ENCODE measurements at regions not wholly inside any gene's neighbourhood (a gene's known extent, or its start where the extent isn't known, plus 50 kb on each side); places are given as distances from the start of the nearest gene placed in this dataset.

- no peak overlapping the region for H3K4me3 ChIP-seq (ENCODE audit: low read depth, low read length)
- DNase-seq (ENCODE audit: low read depth) = no peak
- no peak for TF ChIP-seq CTCF (IDR thresholded peaks at IDR 0.05; ENCODE audit: control insufficient read depth, extremely low read depth, insufficient read depth)
Measured at GRCh38 chr12:56851462-56851861, 82.7 kb downstream of the SDR9C7 start.

GRCh38 chr12:56840922-56841321, 77.8 kb downstream of the HSD17B6 start:
- H3K4me3 ChIP-seq (ENCODE audit: low read depth, low read length) = no peak overlapping the region
- no peak for TF ChIP-seq CTCF (IDR thresholded peaks at IDR 0.05; ENCODE audit: control insufficient read depth, extremely low read depth, insufficient read depth)
- no peak for DNase-seq (ENCODE audit: low read depth)

- peak; percentile 43 for TF ChIP-seq CTCF (IDR thresholded peaks at IDR 0.05; ENCODE audit: control insufficient read depth, extremely low read depth, insufficient read depth)
- no peak overlapping the region for H3K4me3 ChIP-seq (ENCODE audit: low read depth, low read length)
Measured at GRCh38 chr12:56839915-56840325, 76.8 kb downstream of the HSD17B6 start.

GRCh38 chr12:56839489-56839848, 76.3 kb downstream of the HSD17B6 start:
- H3K4me3 ChIP-seq (ENCODE audit: low read depth, low read length) = no peak overlapping the region
- DNase-seq (ENCODE audit: low read depth) = no peak

More at GRCh38 chr12:56839915-56840325, 76.8 kb downstream of the HSD17B6 start:
- DNase-seq (ENCODE audit: low read depth) = no peak

GRCh38 chr12:56838621-56839488, 75.7 kb downstream of the HSD17B6 start:
- no peak for DNase-seq (ENCODE audit: low read depth)
- no peak for TF ChIP-seq CTCF (IDR thresholded peaks at IDR 0.05; ENCODE audit: control insufficient read depth, extremely low read depth, insufficient read depth)
- no peak overlapping the region for H3K4me3 ChIP-seq (ENCODE audit: low read depth, low read length)

More at GRCh38 chr12:56839489-56839848, 76.3 kb downstream of the HSD17B6 start:
- TF ChIP-seq CTCF (IDR thresholded peaks at IDR 0.05; ENCODE audit: control insufficient read depth, extremely low read depth, insufficient read depth) = no peak

Measured in LNCaP clone FGC (cell line).